ENCODE measurements at regions not wholly inside any gene's neighbourhood (a gene's known extent, or its start where the extent isn't known, plus 50 kb on each side); places are given as distances from the start of the nearest gene placed in this dataset.

- DNase-seq: no peak
- H3K9me3 ChIP-seq: no peaks in the 10 kb centered on the region
Observed at GRCh38 chr18:77984178-77984577, 734.5 kb downstream of the GALR1 start.

GRCh38 chr18:77984833-77985232 is 735.2 kb downstream of the GALR1 start:
- Histone ChIP-seq H3K36me3 (no peaks in the 10 kb centered on the region), H3K9me3 (no peaks in the 10 kb centered on the region), H3K27me3 (no peaks in the 10 kb centered on the region), H3K4me1 (no peaks in the 10 kb centered on the region), H3K4me3 (ENCODE audit: low read depth, low read length) (no peak overlapping the region)
- TF ChIP-seq, protein P1, sequence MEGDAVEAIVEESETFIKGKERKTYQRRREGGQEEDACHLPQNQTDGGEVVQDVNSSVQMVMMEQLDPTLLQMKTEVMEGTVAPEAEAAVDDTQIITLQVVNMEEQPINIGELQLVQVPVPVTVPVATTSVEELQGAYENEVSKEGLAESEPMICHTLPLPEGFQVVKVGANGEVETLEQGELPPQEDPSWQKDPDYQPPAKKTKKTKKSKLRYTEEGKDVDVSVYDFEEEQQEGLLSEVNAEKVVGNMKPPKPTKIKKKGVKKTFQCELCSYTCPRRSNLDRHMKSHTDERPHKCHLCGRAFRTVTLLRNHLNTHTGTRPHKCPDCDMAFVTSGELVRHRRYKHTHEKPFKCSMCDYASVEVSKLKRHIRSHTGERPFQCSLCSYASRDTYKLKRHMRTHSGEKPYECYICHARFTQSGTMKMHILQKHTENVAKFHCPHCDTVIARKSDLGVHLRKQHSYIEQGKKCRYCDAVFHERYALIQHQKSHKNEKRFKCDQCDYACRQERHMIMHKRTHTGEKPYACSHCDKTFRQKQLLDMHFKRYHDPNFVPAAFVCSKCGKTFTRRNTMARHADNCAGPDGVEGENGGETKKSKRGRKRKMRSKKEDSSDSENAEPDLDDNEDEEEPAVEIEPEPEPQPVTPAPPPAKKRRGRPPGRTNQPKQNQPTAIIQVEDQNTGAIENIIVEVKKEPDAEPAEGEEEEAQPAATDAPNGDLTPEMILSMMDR (IDR thresholded peaks at IDR 0.05; ENCODE audit: low read depth, low read length): no peak
- no peak for DNase-seq

More at GRCh38 chr18:77984178-77984577, 734.5 kb downstream of the GALR1 start:
- Histone ChIP-seq H3K27me3 (no peaks in the 10 kb centered on the region), H3K4me1 (no peaks in the 10 kb centered on the region), H3K4me3 (ENCODE audit: low read depth, low read length) (no peak overlapping the region), H3K36me3 (no peaks in the 10 kb centered on the region)
- TF ChIP-seq, protein P1 (IDR thresholded peaks at IDR 0.05; ENCODE audit: low read depth, low read length): no peak

DNA sequence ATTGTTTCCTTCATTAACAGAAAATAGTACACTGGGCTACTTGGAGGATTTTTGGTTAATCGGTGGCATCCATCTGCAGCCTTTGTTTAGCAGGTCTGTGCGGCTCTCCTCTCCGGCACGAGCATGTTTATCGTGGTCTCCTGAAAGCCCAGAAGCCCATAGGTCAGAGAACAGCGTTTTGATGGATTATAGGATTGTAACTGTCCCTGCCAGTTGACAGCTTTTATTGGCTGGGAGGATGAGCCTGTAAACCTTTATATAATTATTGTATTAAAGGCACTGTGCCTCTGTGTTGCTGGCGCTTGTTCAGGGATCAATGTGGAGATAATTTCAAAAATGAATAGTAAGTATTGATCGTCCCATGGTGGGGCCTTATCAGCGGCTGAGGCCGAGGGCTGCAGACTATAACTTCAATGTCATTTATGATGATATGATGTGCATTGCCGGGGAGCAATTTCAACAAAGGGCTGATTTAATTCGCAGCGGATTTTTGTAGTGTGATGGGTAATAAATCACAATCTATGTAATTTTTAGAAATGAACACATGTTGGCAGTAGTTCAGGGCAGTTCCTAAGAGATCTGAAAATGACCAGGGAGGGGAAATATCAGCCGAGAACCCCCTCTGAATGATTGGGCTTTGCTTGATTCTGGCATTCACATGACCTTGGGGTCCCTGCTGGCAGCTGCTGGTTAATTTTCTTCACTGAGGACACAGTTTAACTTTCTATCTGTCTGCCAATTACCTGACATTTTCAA is 736.1 kb downstream of the GALR1 start:
- TF ChIP-seq, protein P1 (IDR thresholded peaks at IDR 0.05; ENCODE audit: low read depth, low read length): no peak
- Histone ChIP-seq H3K9me3 (no peaks in the 10 kb centered on the region), H3K27me3 (no peaks in the 10 kb centered on the region), H3K36me3 (no peaks in the 10 kb centered on the region), H3K4me3 (ENCODE audit: low read depth, low read length) (no peak overlapping the region), H3K4me1 (no peaks in the 10 kb centered on the region)
- DNase-seq: no peak

- Histone ChIP-seq H3K27me3 (no peaks in the 10 kb centered on the region), H3K36me3 (no peaks in the 10 kb centered on the region), H3K4me1 (no peaks in the 10 kb centered on the region), H3K9me3 (no peaks in the 10 kb centered on the region), H3K4me3 (ENCODE audit: low read depth, low read length) (no peak overlapping the region)
- TF ChIP-seq, protein P1 (IDR thresholded peaks at IDR 0.05; ENCODE audit: low read depth, low read length): no peak
- DNase-seq: no peak
Observed at GRCh38 chr18:77990131-77990530, 740.5 kb downstream of the GALR1 start.

GRCh38 chr18:77990901-77991300 is 741.3 kb downstream of the GALR1 start:
- Histone ChIP-seq H3K36me3 (no peaks in the 10 kb centered on the region), H3K27me3 (no peaks in the 10 kb centered on the region), H3K4me1 (no peaks in the 10 kb centered on the region), H3K4me3 (ENCODE audit: low read depth, low read length) (no peak overlapping the region), H3K9me3 (no peaks in the 10 kb centered on the region)
- no peak for DNase-seq
- TF ChIP-seq, protein P1 (IDR thresholded peaks at IDR 0.05; ENCODE audit: low read depth, low read length): no peak

DNA sequence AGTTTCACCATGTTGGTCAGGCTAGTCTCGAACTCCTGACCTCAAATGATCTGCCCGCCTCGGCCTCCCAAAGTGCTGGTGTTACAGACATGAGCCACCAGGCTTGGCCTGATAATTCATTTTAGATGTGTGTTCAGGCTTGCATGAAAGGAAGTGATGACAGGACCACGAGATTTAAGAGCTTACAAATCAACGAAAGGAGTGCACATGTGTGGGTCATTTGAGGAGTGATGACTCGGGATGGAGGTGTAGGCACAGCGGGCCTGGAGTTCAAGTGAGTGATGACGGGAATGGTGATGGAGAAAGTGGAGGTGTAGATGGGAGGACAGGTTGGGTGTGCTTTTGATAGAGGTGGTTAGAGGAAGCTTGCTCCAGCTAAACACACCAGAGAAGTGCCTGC is 742.4 kb downstream of the GALR1 start:
- Histone ChIP-seq H3K36me3 (no peaks in the 10 kb centered on the region), H3K4me3 (ENCODE audit: low read depth, low read length) (no peak overlapping the region), H3K27me3 (no peaks in the 10 kb centered on the region), H3K9me3 (no peaks in the 10 kb centered on the region), H3K4me1 (no peaks in the 10 kb centered on the region)
- no peak for DNase-seq
- TF ChIP-seq, protein P1 (IDR thresholded peaks at IDR 0.05; ENCODE audit: low read depth, low read length): no peak

Data from BE2C (cell line).